SJSA1 (cell line): ENCODE measurements at regions not wholly inside any gene's neighbourhood (a gene's known extent, or its start where the extent isn't known, plus 50 kb on each side); places are given as distances from the start of the nearest gene placed in this dataset.

Experiments used
- DNase-seq, 2 experiments: peaks; one replicate each; pipeline ENCODE4 v3.0.0-alpha.2; 2015 to 2020; ENCODE audit warnings: low spot score in 2 of 2, low read depth in 1 of 2
- H3K27ac ChIP-seq: fragments of 250-450 bp; sonication (Bioruptor Pico); 2 replicates; pipeline ENCODE4 v1.5.1; 2020; ENCODE audit warnings: mild to moderate bottlenecking, moderate library complexity
- H3K27me3 ChIP-seq: fragments of 250-450 bp; sonication (Bioruptor Pico); replicated peaks from 2 replicates; pipeline ENCODE4 v1.5.1; 2020; ENCODE audit warnings: mild to moderate bottlenecking, moderate library complexity
- H3K36me3 ChIP-seq: fragments of 250-450 bp; sonication (Bioruptor Pico); 2 replicates; pipeline ENCODE4 v1.5.1; 2020; ENCODE audit warnings: mild to moderate bottlenecking
- H3K4me1 ChIP-seq: fragments of 250-450 bp; sonication (Bioruptor Pico); replicated peaks from 2 replicates; pipeline ENCODE4 v1.6.1; 2021; ENCODE audit warnings: mild to moderate bottlenecking
- H3K4me3 ChIP-seq: fragments of 250-450 bp; sonication (Bioruptor Pico); 2 replicates; pipeline ENCODE4 v1.5.1; 2020; ENCODE audit warnings: mild to moderate bottlenecking
- H3K9me3 ChIP-seq: fragments of 250-450 bp; sonication (Bioruptor Pico); replicated peaks from 2 replicates; pipeline ENCODE4 v1.5.1; 2020; ENCODE audit warnings: mild to moderate bottlenecking

DNA sequence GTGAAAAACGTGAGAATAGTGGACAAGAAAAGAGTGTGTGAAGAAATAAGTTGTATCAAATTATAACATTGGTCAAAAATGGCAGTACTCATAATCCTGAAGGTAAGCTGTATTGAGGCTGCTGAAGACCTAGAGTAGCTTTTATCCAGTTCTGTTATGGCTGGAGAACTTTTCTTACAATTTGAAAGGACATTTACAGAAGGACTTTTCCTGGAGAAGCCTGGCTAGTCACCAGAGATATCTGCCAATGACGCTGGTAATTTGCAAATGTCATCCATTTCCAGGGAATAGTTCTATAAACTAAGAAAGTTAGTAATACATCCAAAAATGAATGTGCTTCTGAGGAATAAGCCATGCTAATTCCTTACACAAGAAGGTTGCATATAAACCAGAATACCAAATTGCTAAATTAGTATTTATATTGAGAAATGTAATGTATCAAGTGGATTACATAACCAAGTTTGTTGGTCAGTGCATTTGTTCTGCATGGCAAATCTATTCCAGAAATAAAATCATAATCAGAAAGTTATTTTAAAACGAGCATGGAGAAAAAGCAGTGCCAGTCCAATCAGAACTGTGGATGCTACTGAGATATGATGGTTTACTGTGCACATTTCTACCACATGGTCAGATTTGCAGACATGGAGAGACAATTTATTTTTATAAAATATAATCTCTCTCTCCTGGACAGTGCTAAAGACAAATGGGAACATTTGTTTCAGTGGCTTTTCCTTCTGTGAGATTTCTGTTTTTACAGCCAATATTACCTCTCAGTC, 743.7 kb upstream of the HS3ST1 start:
- Histone ChIP-seq H3K4me1 (no peaks in the 10 kb centered on the region), H3K27me3 (no peaks in the 10 kb centered on the region), H3K9me3 (no peaks in the 10 kb centered on the region), H3K36me3 (no peaks in the 10 kb centered on the region), H3K27ac (no peak overlapping the region), H3K4me3 (no peak overlapping the region)
- no peak for DNase-seq

DNA sequence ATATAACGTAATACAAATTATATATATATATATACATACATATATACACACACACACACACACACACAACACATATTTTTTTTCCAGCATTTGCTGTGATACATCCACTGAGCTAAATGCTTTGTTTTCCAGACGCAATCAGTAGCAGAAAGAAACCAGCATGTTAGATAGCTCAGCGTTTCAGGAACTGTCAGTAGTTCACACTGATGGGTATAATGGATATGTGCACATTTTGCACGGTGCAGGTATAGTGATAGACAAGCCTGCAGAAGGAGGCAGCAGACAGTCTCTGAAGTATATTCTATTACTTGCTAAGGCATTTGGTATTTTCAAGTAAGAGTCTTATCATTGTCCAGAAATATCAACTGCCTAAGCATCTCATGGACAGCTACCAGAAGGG, 741.6 kb upstream of the HS3ST1 start:
- no peak for DNase-seq
- no peak overlapping the region for H3K4me3 ChIP-seq
- H3K27ac ChIP-seq, result no peak overlapping the region
- no peaks in the 10 kb centered on the region for H3K4me1 ChIP-seq
- H3K27me3 ChIP-seq, result no peaks in the 10 kb centered on the region
- H3K36me3 ChIP-seq, result no peaks in the 10 kb centered on the region
- H3K9me3 ChIP-seq, result no peaks in the 10 kb centered on the region

DNA sequence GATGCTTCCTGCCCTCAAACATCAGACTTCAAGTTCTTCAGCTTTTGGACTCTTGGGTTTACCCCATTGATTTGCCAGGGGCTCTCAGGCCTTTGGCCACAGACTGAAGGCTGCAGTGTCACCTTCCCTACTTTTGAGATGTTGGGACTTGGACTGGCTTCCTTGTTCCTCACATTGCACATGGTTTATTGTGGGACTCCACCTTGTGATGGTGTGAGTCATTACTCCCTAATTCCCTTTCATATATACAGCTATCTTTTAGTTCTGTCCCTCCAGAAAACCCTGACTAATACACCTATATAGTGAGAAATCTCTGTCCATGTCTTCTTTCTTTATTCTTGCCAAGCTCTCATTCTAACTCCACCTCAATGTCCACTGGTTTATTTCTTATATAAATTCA, 736.9 kb upstream of the HS3ST1 start:
- DNase-seq, result no peak
- Histone ChIP-seq H3K27ac (no peak overlapping the region), H3K4me1 (no peaks in the 10 kb centered on the region), H3K36me3 (no peaks in the 10 kb centered on the region), H3K9me3 (no peaks in the 10 kb centered on the region), H3K27me3 (no peaks in the 10 kb centered on the region), H3K4me3 (no peak overlapping the region)

DNA sequence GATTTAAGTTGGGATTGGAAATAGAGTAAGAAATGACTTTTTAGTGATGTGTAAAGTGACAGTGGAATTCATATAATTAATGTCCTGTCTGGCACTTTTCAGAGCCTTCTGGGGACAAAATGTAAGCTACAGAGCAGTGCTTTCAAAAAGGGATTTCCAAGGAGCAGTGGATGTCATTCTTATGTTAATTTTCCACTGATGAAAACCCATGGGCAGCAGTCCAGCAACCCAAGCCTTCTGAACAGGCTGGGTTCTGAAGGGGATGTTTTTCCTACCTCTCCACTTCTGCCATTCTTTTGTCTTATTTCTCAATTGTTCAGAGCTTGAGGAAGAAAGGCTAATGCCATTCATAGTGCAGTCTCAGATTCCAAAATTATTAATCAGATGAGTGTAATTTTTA, 717.6 kb upstream of the HS3ST1 start:
- Histone ChIP-seq H3K4me1 (no peaks in the 10 kb centered on the region), H3K4me3 (no peak overlapping the region), H3K9me3 (no peaks in the 10 kb centered on the region), H3K27me3 (no peaks in the 10 kb centered on the region), H3K36me3 (no peaks in the 10 kb centered on the region), H3K27ac (no peak overlapping the region)
- no peak for DNase-seq

DNA sequence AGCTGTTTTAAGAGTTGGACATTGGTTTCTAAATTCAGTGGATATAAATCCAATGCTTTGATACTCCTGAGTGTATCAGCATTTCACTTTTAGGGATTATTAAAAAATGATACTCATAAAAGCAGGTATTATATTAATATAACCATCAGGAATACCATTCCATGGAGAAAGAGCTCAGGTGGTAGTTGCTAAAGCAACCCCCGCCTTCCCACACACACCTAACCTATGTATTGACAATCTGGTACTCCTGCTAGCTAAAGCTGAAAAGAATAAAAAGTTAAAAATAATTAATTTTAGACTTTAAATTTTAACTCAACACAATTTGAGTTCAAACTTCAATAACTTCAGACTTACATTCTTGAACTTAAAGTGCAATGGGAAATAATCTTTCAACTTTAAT, 717.1 kb upstream of the HS3ST1 start:
- no peaks in the 10 kb centered on the region for H3K9me3 ChIP-seq
- no peak overlapping the region for H3K27ac ChIP-seq
- no peak overlapping the region for H3K4me3 ChIP-seq
- no peaks in the 10 kb centered on the region for H3K36me3 ChIP-seq
- DNase-seq, result no peak
- H3K4me1 ChIP-seq, result no peaks in the 10 kb centered on the region
- no peaks in the 10 kb centered on the region for H3K27me3 ChIP-seq

DNA sequence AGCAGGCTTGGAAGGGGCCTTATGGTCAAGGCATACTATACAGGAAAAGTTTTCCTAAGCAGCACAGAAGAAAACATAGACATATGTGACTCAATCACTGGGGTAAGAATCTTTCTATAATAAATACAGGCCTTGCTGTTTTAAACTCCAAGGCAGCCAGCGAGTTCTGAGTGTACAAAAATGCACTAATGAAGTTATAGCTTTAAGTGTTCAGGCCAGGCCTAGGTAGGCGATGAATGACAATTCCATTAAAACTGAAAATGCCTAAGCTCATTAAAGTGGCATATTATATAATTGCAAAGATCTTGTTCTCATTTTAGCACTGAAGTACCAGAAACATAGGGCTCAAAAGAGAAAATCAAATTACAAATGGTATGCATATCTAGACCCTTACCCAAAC, 716.4 kb upstream of the HS3ST1 start:
- DNase-seq, result no peak
- no peaks in the 10 kb centered on the region for H3K4me1 ChIP-seq
- H3K27ac ChIP-seq, result no peak overlapping the region
- H3K27me3 ChIP-seq, result no peaks in the 10 kb centered on the region
- no peaks in the 10 kb centered on the region for H3K9me3 ChIP-seq
- H3K4me3 ChIP-seq, result no peak overlapping the region
- no peaks in the 10 kb centered on the region for H3K36me3 ChIP-seq

DNA sequence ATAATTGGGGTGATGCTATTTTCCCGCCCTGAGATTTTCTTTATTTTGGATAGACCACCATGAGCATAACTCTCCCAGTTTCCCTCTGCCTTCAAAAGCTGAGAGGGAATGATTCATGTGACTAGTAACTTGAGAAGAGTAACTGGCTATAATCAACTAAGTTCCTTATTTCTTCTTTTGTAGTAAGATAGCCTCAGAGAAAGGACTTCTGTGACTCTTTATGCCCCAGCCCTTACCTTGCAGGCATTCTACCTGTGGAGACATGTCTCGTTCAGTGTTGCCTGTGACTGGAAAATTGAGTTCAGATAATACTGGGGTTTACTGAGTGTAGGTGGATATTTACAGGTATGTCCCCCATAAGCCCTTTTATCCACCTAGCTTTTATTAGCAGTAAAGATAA, 715.4 kb upstream of the HS3ST1 start:
- Histone ChIP-seq H3K4me1 (no peaks in the 10 kb centered on the region), H3K9me3 (no peaks in the 10 kb centered on the region), H3K27ac (no peak overlapping the region), H3K27me3 (no peaks in the 10 kb centered on the region), H3K4me3 (no peak overlapping the region), H3K36me3 (no peaks in the 10 kb centered on the region)
- no peak for DNase-seq

DNA sequence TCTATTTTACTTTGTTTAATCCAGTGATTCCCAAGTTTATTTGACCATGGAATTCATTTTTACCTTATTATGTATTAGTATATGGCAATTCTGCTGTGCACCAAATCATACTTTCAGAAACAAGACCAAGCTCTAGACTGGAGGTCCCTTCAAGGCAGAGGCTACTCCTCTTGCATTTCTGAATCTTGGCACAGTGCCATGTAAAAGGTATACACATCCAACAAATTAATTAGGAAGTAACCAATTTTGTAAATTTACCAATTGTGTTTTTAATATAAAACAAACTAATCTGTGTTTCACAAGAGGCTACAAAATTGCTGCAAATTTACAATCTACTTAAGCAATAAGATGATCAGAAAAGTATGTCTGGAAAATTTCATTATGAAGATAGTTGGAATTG, 712.2 kb upstream of the HS3ST1 start:
- H3K36me3 ChIP-seq, result no peaks in the 10 kb centered on the region
- H3K27me3 ChIP-seq, result no peaks in the 10 kb centered on the region
- no peaks in the 10 kb centered on the region for H3K9me3 ChIP-seq
- H3K27ac ChIP-seq, result no peak overlapping the region
- no peaks in the 10 kb centered on the region for H3K4me1 ChIP-seq
- H3K4me3 ChIP-seq, result no peak overlapping the region
- no peak for DNase-seq

DNA sequence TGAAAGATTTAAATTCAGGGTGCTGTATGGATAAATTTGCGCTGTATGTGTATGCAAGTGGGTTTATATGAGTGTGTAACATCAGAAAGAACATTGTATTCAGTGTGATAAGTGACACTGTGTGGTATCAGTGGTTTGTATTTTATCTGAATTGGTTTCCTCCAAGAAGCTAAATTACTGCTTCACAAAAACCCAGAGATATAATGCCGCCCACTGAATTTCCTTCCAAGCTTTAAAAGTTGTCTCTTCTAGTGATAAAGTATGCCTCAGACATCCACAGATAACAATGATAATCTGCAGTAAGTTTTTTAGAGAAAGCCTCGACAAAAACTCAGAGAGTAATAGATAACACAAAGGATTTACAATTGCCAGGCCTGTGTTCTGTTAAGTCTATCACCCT, 710.6 kb upstream of the HS3ST1 start:
- DNase-seq, result no peak
- Histone ChIP-seq H3K9me3 (no peaks in the 10 kb centered on the region), H3K36me3 (no peaks in the 10 kb centered on the region), H3K4me1 (no peaks in the 10 kb centered on the region), H3K4me3 (no peak overlapping the region), H3K27me3 (no peaks in the 10 kb centered on the region), H3K27ac (no peak overlapping the region)

DNA sequence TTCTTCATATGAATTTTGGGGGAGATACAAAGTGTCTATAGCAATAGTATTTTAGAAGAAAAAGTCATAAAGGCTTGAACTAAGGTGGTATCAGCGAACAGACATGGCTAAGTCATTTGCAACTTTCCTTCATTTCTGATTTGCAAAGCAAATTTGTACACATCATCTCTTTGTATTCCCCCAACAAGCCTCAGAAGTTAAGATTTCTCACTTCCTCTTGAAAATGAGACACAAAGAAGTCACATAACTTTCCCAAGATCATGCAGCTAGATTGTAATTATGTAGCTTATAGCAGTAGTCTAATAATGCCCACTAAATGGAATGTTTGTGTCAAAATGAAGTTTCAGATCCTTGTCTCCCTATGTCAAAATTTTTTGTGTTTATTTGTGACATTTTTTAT, 709.8 kb upstream of the HS3ST1 start:
- no peaks in the 10 kb centered on the region for H3K27me3 ChIP-seq
- H3K4me1 ChIP-seq, result no peaks in the 10 kb centered on the region
- H3K4me3 ChIP-seq, result no peak overlapping the region
- H3K9me3 ChIP-seq, result no peaks in the 10 kb centered on the region
- no peak overlapping the region for H3K27ac ChIP-seq
- H3K36me3 ChIP-seq, result no peaks in the 10 kb centered on the region
- DNase-seq, result no peak

DNA sequence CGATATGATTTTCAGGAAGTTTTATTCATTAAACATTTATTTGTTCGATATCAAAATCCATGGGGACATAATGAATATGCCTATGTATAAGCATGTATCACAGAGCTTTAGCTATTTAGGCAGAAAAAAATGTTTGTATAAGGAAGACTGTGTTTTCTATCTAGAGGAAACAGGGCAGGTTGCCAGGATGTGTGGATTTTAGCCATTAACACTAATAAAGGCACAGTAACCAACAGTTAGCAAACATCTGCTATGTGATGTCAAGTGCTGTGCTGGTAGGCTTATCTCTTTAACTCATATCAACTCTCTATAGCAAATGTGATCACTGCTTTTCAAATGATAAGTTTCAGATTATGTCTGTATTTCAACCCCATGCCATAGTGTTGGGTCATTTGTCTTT, 708.9 kb upstream of the HS3ST1 start:
- H3K27me3 ChIP-seq, result no peaks in the 10 kb centered on the region
- H3K4me3 ChIP-seq, result no peak overlapping the region
- no peaks in the 10 kb centered on the region for H3K36me3 ChIP-seq
- H3K9me3 ChIP-seq, result no peaks in the 10 kb centered on the region
- H3K4me1 ChIP-seq, result no peaks in the 10 kb centered on the region
- no peak for DNase-seq
- no peak overlapping the region for H3K27ac ChIP-seq

DNA sequence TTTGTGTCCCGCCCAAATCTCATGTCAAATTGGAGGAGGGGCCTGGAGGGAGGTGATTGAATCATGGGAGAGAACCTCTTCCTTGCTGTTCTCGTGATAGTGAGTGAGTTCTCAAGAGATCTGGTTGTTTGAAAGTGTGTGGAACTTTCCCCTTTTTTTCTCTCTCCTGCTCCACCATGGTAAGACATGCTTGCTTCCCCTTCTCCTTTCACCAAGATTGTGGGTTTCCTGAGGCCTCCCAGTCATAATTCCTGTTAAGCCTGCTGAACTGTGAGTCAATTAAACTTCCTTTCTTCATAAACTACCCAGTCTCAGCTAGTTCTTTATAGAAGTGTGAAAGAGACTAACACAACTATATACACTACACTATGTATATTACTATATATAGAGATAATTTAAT, 697.8 kb upstream of the HS3ST1 start:
- H3K4me1 ChIP-seq, result no peaks in the 10 kb centered on the region
- H3K9me3 ChIP-seq, result no peaks in the 10 kb centered on the region
- H3K36me3 ChIP-seq, result no peaks in the 10 kb centered on the region
- DNase-seq, result no peak
- H3K27ac ChIP-seq, result no peak overlapping the region
- H3K27me3 ChIP-seq, result no peaks in the 10 kb centered on the region
- H3K4me3 ChIP-seq, result no peak overlapping the region

DNA sequence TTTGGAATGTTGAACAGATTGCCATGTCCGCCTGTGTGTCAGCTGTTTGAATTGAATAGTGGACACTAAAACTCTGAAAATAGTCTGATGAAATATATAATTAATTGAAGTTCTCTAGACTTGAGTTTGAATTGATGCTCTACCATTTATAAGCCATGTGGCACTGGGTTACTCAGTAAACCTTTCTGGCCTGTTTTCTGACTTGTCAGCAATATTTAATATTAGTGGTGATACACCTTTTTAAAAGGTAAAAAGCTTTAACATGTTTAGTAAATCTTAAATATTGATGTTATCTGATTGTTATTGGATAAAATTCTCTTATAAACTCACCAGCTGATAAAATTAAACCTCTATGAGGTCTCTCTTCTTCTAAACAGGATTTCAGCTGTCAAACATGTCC, 695.4 kb upstream of the HS3ST1 start:
- Histone ChIP-seq H3K4me1 (no peaks in the 10 kb centered on the region), H3K36me3 (no peaks in the 10 kb centered on the region), H3K4me3 (no peak overlapping the region), H3K9me3 (no peaks in the 10 kb centered on the region), H3K27me3 (no peaks in the 10 kb centered on the region), H3K27ac (no peak overlapping the region)
- no peak for DNase-seq

DNA sequence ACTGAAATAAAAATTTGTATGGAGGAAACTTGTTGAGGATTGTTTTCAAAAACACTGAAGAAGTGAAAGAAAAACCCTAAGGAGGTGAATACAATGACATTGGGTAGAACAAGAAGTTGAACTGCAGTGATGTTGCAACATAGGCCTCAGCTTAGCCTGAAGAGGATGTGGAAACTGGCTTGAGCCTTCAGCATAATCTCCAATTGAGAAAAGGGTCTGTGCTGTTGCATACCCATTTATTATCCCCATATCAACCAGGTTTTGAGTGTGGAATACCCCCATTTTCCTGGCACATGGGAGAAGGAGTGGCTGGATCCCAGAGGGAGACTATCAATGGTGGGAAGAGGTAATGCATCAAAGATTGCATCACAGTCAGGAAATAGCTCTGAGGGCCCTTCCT, 695.0 kb upstream of the HS3ST1 start:
- H3K4me1 ChIP-seq, result no peaks in the 10 kb centered on the region
- H3K36me3 ChIP-seq, result no peaks in the 10 kb centered on the region
- H3K9me3 ChIP-seq, result no peaks in the 10 kb centered on the region
- H3K4me3 ChIP-seq, result no peak overlapping the region
- no peaks in the 10 kb centered on the region for H3K27me3 ChIP-seq
- DNase-seq, result no peak
- H3K27ac ChIP-seq, result no peak overlapping the region

DNA sequence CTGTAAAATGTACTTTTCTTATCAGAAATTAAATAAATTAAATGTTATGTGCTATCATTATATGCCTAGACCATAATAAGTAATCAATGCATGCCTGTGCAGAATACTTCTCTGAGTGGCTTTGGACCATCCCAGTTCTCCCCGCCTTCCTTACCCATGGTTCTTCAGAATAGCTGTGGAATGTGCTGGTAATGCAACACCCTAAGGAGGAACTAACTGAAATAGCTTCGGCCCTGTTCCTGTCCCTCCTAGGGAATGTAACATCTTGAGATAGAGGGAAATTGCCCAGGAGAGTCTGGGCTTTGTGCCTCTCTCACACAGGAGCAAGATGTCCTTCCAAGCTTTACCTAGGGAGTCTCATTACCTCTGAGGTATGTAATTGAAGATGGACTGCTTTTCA, 693.6 kb upstream of the HS3ST1 start:
- Histone ChIP-seq H3K4me1 (no peaks in the 10 kb centered on the region), H3K9me3 (no peaks in the 10 kb centered on the region), H3K36me3 (no peaks in the 10 kb centered on the region), H3K27ac (no peak overlapping the region), H3K27me3 (no peaks in the 10 kb centered on the region), H3K4me3 (no peak overlapping the region)
- DNase-seq, result no peak
